ENCODE measurements at regions not wholly inside any gene's neighbourhood (a gene's known extent, or its start where the extent isn't known, plus 50 kb on each side); places are given as distances from the start of the nearest gene placed in this dataset.

DNA sequence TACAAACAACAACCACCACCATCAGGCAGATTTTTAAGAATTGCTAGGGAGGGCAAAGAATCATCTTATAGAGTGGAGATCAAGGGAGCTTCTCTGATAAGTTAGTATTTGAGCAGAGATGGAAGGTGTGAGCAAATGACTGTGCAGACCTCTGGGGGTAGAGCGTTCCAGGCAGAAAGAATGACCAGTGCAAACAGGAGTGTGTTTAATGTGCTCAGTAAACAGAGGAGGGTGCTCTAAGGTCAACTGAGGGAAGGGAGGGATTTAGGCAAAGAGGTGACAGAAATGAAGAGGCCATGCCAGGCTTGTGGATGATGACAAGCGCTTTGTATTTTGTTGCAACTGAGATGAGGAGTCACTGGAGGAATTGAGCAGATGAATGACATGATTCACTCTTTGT, 172.5 kb upstream of the GJB5 start:
- DNase-seq, result no peak
- Mint-ChIP-seq H3K4me3 (no peak overlapping the region), H3K27ac (no peak overlapping the region), H3K27me3 (peaks cover 13 to 21% of the 10 kb centered on the region in 2 donors), H3K36me3 (no peaks in the 10 kb centered on the region), H3K4me1 (no peaks in the 10 kb centered on the region), H3K9me3 (peaks cover 0 to 6% (median 0%) of the 10 kb centered on the region in 8 donors)
- POLR2A ChIA-PET (ENCODE audit: partially characterized antibody), result no interaction called here
- Histone ChIP-seq H3K27me3 (ENCODE audit: insufficient read depth, low read length) (no peaks in the 10 kb centered on the region), H3K4me1 (ENCODE audit: insufficient read depth, low read length) (no peaks in the 10 kb centered on the region), H3K36me3 (ENCODE audit: insufficient read depth, low read length) (no peaks in the 10 kb centered on the region), H3K4me3 (ENCODE audit: low read length in 2 of 2) (no peak overlapping the region), H3K9me3 (ENCODE audit: control insufficient read depth in 1 of 2, low read length in 2 of 2) (no peaks in the 10 kb centered on the region), H3K27ac (ENCODE audit: low read depth, low read length) (no peak overlapping the region)
- CTCF ChIA-PET (ENCODE audit: partially characterized antibody), result no interaction called here
- intact Hi-C loops (cut with micrococcal nuclease), result no loop called here

DNA sequence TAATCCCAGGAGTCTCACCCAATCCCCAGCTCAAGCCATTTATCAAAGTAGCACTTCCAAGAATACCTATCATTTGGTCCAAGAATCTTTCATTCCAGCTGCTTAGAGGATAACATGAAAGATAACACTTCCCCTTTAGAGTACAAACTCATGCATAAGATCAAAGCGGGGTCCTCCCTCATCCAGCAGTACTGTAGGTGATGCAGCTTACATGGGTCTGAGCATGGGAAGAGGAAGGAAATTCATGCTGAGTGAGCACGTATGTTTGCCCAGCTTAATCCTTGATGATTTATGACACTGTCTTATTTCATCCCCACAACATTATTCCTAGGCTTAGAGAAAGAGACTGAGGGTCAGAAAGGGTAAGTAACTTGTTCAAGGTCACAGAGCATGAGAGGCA, 167.1 kb upstream of the GJB5 start:
- no peak overlapping the region for H3K4me3 ChIP-seq (ENCODE audit: low read length in 2 of 2)
- Mint-ChIP-seq H3K9me3 (no peaks in the 10 kb centered on the region), H3K27me3 (peaks cover 4% of the 10 kb centered on the region in 2 donors), H3K27ac (no peak overlapping the region), H3K4me3 (no peak overlapping the region), H3K4me1 (no peaks in the 10 kb centered on the region), H3K36me3 (no peaks in the 10 kb centered on the region)
- DNase-seq, result no peak
- no peaks in the 10 kb centered on the region for H3K36me3 ChIP-seq (ENCODE audit: insufficient read depth, low read length)
- CTCF ChIA-PET (ENCODE audit: partially characterized antibody), result no interaction called here
- POLR2A ChIA-PET (ENCODE audit: partially characterized antibody), result no interaction called here
- intact Hi-C loops (cut with micrococcal nuclease), result no loop called here
- H3K27me3 ChIP-seq (ENCODE audit: insufficient read depth, low read length), result no peaks in the 10 kb centered on the region
- H3K9me3 ChIP-seq (ENCODE audit: control insufficient read depth in 1 of 2, low read length in 2 of 2), result no peaks in the 10 kb centered on the region
- no peaks in the 10 kb centered on the region for H3K4me1 ChIP-seq (ENCODE audit: insufficient read depth, low read length)
- H3K27ac ChIP-seq (ENCODE audit: low read depth, low read length), result no peak overlapping the region

DNA sequence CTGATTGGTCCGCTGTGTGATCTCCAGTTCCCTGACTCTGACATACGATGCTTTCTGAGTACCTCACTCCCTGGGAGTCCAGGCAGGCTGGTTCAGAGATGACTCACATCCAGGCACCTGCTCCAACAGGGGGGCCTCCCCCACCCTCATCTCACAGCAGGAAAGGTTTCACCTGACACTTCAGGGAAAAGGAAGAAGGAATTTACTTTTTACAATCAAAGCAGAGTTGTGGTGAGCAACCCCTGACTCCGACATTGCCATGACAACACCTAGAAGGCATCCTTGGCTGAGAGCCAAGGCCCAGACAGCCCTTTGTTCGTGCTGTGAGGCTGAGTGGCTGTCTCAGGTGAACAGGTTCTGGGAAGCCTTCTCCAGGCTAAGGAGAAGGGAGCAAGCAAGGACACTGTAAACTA, 164.6 kb upstream of the GJB5 start:
- Histone ChIP-seq H3K27ac (ENCODE audit: low read depth, low read length) (no peak overlapping the region), H3K9me3 (ENCODE audit: control insufficient read depth in 1 of 2, low read length in 2 of 2) (no peaks in the 10 kb centered on the region), H3K4me3 (ENCODE audit: low read length in 2 of 2) (no peak overlapping the region), H3K4me1 (ENCODE audit: insufficient read depth, low read length) (no peaks in the 10 kb centered on the region), H3K27me3 (ENCODE audit: insufficient read depth, low read length) (no peaks in the 10 kb centered on the region), H3K36me3 (ENCODE audit: insufficient read depth, low read length) (no peaks in the 10 kb centered on the region)
- ChIA-PET POLR2A (ENCODE audit: partially characterized antibody) (no interaction called here), CTCF (ENCODE audit: partially characterized antibody) (no interaction called here)
- peaks cover 0 to 3% (median 0%) of the 10 kb centered on the region in 8 donors for H3K9me3 Mint-ChIP-seq
- intact Hi-C loops (cut with micrococcal nuclease), result no loop called here
- no peak for DNase-seq
- no peak overlapping the region for H3K4me3 Mint-ChIP-seq
- H3K4me1 Mint-ChIP-seq, result no peaks in the 10 kb centered on the region
- peak overlapping the region in 1 of 7 donors; percentile 47 for H3K27ac Mint-ChIP-seq
- H3K36me3 Mint-ChIP-seq, result no peaks in the 10 kb centered on the region
- H3K27me3 Mint-ChIP-seq, result peaks cover 1 to 4% of the 10 kb centered on the region in 2 donors

DNA sequence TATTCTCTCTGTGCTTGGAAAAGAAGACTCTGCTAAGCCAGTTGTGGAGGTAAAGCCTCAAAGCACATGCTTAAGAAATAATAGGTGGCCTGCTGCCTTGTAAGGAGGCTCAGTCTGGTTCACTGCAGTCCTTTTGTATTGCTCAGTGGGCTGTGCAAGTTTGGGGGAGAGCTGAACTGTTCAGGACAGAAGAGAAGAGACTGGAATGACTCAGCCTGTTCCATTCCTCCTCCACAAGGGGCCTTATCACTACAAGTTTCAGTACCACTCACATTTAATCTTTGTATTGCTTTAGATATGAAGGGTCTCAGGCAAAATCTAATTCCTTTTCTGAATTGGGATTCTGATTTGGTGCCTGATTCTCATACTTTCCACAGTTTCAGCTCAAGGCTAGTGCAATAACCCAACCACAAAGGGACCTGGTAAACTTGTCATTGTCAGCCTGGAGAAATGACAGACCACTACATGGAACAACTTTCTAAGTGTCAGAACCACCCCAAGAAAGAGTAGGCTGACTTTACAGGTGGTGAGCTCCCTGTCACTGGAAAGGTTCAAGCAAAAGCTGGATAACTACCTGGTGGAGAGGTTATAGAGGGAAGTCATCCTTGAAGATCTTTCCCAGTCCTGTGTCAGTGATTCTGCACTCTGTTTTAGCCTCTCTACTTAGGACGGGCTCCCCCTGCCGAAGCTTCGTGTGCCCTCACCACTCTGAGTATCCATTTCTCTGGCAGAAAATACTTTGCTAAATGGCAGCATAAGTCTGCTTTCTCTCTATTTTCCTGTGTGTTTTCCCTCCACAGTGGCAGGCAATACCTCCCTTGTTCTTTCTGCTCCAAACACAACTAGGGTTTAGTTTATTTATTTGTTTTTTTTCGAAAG, 162.9 kb upstream of the GJB5 start:
- H3K36me3 Mint-ChIP-seq, result no peaks in the 10 kb centered on the region
- Histone ChIP-seq H3K9me3 (ENCODE audit: control insufficient read depth in 1 of 2, low read length in 2 of 2) (no peaks in the 10 kb centered on the region), H3K36me3 (ENCODE audit: insufficient read depth, low read length) (no peaks in the 10 kb centered on the region), H3K4me3 (ENCODE audit: low read length in 2 of 2) (no peak overlapping the region), H3K4me1 (ENCODE audit: insufficient read depth, low read length) (no peaks in the 10 kb centered on the region), H3K27me3 (ENCODE audit: insufficient read depth, low read length) (no peaks in the 10 kb centered on the region), H3K27ac (ENCODE audit: low read depth, low read length) (no peak overlapping the region)
- no peak for DNase-seq
- H3K4me3 Mint-ChIP-seq, result no peak overlapping the region
- intact Hi-C loops (cut with micrococcal nuclease), result no loop called here
- ChIA-PET POLR2A (ENCODE audit: partially characterized antibody) (no interaction called here), CTCF (ENCODE audit: partially characterized antibody) (no interaction called here)
- H3K27me3 Mint-ChIP-seq, result peaks cover 0 to 4% of the 10 kb centered on the region in 2 donors
- peaks cover 0 to 3% (median 0%) of the 10 kb centered on the region in 8 donors for H3K9me3 Mint-ChIP-seq
- no peak overlapping the region for H3K27ac Mint-ChIP-seq
- no peaks in the 10 kb centered on the region for H3K4me1 Mint-ChIP-seq

DNA sequence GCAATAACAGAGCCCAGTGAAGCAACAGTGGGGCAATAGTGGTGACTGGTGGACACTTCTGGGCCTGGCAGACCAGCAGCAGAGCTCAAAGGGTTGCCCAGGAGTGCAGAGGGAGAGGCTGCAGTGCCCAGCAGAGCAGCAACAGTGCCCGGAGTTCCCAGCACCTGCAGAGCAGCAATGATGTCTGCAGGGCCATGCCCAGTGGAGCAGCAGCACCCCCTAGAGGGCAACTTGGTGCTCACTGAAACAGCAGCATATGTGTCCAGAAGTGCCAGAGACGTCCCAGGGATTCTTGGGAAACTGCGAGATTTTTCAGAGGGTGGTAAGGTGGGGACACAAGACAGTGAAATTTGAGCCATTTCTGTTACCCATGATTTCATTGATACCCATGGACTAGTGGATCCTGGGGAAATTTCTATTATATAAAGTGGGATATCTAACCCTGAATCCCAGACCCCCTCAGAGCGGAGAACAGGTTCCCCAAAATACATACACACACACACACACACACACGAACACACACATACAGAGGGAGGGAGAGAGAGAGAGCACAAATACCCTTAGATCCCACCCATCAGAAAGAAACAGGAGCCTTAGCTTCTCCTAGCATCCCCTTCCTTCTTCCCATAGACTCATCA, 156.9 kb upstream of the GJB5 start:
- Mint-ChIP-seq H3K27me3 (peaks cover 11 to 14% of the 10 kb centered on the region in 2 donors), H3K36me3 (no peaks in the 10 kb centered on the region), H3K9me3 (peaks cover 0 to 6% (median 0%) of the 10 kb centered on the region in 8 donors), H3K4me1 (no peaks in the 10 kb centered on the region), H3K4me3 (no peak overlapping the region), H3K27ac (no peak overlapping the region)
- CTCF ChIA-PET (ENCODE audit: partially characterized antibody), result interaction anchor here (1.5 kb wide), 1 partner anchor 965 kb away, joined by 6 read pairs; no protein-coding TSS in a partner anchor
- no peaks in the 10 kb centered on the region for H3K4me1 ChIP-seq (ENCODE audit: insufficient read depth, low read length)
- DNase-seq, result peak in 3 of 5 donors; percentile 1 to 8 (median 4)
- no peaks in the 10 kb centered on the region for H3K27me3 ChIP-seq (ENCODE audit: insufficient read depth, low read length)
- H3K36me3 ChIP-seq (ENCODE audit: insufficient read depth, low read length), result no peaks in the 10 kb centered on the region
- POLR2A ChIA-PET (ENCODE audit: partially characterized antibody), result no interaction called here
- H3K27ac ChIP-seq (ENCODE audit: low read depth, low read length), result no peak overlapping the region
- no peak overlapping the region for H3K4me3 ChIP-seq (ENCODE audit: low read length in 2 of 2)
- intact Hi-C loops (cut with micrococcal nuclease), result loop anchor here (2.0 kb wide), 1 partner anchor 965 kb away; no protein-coding TSS in a partner anchor
- H3K9me3 ChIP-seq (ENCODE audit: control insufficient read depth in 1 of 2, low read length in 2 of 2), result no peaks in the 10 kb centered on the region

DNA sequence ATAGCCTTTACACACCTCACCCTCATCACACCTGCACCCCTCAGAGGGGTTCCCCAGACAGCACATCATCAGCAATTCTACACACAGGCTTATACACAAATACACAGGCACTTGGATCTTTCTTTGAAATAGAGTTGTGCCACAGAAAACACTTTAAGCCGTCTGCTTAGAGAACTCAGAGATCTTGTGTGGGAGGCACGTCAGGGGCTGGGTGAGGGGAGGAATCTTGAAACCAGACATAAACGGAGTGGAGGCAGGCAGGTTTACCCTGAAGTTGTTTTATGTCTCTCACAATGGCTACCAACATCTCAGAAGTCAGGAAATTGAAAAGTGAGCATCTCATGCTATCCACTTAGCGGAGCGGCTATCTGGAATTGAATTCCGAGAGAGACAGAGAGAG, 151.9 kb upstream of the GJB5 start:
- Histone ChIP-seq H3K4me3 (ENCODE audit: low read length in 2 of 2) (no peak overlapping the region), H3K27me3 (ENCODE audit: insufficient read depth, low read length) (no peaks in the 10 kb centered on the region), H3K27ac (ENCODE audit: low read depth, low read length) (no peak overlapping the region), H3K36me3 (ENCODE audit: insufficient read depth, low read length) (no peaks in the 10 kb centered on the region), H3K4me1 (ENCODE audit: insufficient read depth, low read length) (no peaks in the 10 kb centered on the region), H3K9me3 (ENCODE audit: control insufficient read depth in 1 of 2, low read length in 2 of 2) (no peaks in the 10 kb centered on the region)
- peaks cover 0 to 3% (median 0%) of the 10 kb centered on the region in 8 donors for H3K9me3 Mint-ChIP-seq
- intact Hi-C loops (cut with micrococcal nuclease), result no loop called here
- CTCF ChIA-PET (ENCODE audit: partially characterized antibody), result no interaction called here
- DNase-seq, result no peak
- H3K27me3 Mint-ChIP-seq, result peaks cover 18 to 22% of the 10 kb centered on the region in 2 donors
- H3K36me3 Mint-ChIP-seq, result no peaks in the 10 kb centered on the region
- H3K27ac Mint-ChIP-seq, result no peak overlapping the region
- H3K4me1 Mint-ChIP-seq, result no peaks in the 10 kb centered on the region
- POLR2A ChIA-PET (ENCODE audit: partially characterized antibody), result no interaction called here
- H3K4me3 Mint-ChIP-seq, result no peak overlapping the region

DNA sequence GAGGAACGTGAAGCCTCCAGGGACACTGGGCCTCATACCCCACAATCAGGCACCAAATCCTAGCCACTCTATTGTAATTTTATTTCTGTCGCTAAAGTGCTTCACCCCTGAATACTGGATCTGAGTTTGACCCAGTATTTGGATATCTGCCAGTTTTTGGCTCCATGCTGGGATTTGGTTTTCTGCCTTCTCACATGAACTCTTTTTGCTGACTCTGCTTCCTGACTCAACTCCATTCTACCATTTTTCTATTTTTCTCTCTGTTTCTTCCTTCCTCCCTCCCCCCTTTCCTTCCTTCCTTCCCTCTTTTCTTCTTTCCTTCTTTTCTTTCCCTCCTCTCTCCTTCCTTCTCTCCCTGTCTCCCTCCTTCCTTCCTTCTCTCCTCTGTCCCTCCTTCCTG, 151.3 kb upstream of the GJB5 start:
- H3K27ac ChIP-seq (ENCODE audit: low read depth, low read length), result no peak overlapping the region
- H3K4me3 ChIP-seq (ENCODE audit: low read length in 2 of 2), result no peak overlapping the region
- Mint-ChIP-seq H3K27ac (no peak overlapping the region), H3K4me1 (no peaks in the 10 kb centered on the region), H3K9me3 (peaks cover 0 to 3% (median 0%) of the 10 kb centered on the region in 8 donors), H3K36me3 (no peaks in the 10 kb centered on the region), H3K4me3 (no peak overlapping the region), H3K27me3 (peaks cover 18 to 28% of the 10 kb centered on the region in 2 donors)
- DNase-seq, result no peak
- ChIA-PET POLR2A (ENCODE audit: partially characterized antibody) (no interaction called here), CTCF (ENCODE audit: partially characterized antibody) (no interaction called here)
- no peaks in the 10 kb centered on the region for H3K4me1 ChIP-seq (ENCODE audit: insufficient read depth, low read length)
- H3K27me3 ChIP-seq (ENCODE audit: insufficient read depth, low read length), result no peaks in the 10 kb centered on the region
- H3K9me3 ChIP-seq (ENCODE audit: control insufficient read depth in 1 of 2, low read length in 2 of 2), result no peaks in the 10 kb centered on the region
- no peaks in the 10 kb centered on the region for H3K36me3 ChIP-seq (ENCODE audit: insufficient read depth, low read length)
- intact Hi-C loops (cut with micrococcal nuclease), result no loop called here

Measured in CD4-positive, alpha-beta memory T cell (primary cell).